ENCODE measurements at regions not wholly inside any gene's neighbourhood (a gene's known extent, or its start where the extent isn't known, plus 50 kb on each side); places are given as distances from the start of the nearest gene placed in this dataset.
"Not testable (repeated sequence)": the region's sequence is repeated elsewhere in the genome, so short reads cannot be mapped to it uniquely, and the experiment has no call there.

- no peak for DNase-seq
Measured at GRCh38 chr11:8772571-8773519, 90.3 kb downstream of the RPL27A start.

GRCh38 chr11:8773916-8774539 is 91.4 kb downstream of the RPL27A start:
- DNase-seq = no peak

DNA sequence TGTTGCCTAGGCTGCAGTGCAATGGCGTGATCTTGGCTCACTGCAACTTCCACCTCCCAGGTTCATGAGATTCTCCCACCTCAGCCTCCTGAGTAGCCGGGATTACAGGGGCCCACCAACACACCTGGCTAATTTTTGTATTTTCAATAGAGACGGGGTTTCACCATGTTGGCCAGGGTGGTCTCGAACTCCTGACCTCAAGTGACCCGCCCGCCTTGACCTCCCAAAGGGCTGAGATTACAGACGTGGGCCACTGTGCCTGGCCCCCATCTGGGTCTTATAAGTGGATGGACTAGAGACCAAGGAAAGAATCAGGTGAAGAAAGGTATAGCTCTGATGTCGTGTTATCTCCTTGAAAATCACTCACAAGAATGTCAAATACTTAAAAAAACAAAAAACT is 92.3 kb downstream of the RPL27A start:
- DNase-seq = not testable (repeated sequence)

GRCh38 chr11:8775332-8775731 is 92.7 kb downstream of the RPL27A start:
- DNase-seq = no peak

DNA sequence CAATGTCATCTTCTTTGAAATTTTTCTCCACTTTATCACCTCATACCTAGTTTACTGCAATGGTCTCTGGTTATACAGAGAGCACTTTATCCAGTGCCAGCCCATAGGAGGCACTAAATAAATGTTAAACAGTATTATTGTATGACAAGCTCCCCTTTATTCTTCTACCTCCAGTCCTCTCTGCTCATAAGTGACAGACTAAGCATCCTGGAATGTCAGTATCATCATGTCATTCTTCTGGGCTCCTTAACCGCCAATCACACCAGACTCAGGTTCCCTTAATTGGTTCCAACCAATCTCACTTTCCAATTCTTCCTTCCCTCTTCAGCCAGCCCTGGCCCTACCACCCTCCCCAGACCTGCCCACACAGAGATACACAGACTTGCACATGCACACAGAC is 93.1 kb downstream of the RPL27A start:
- DNase-seq = no peak

DNA sequence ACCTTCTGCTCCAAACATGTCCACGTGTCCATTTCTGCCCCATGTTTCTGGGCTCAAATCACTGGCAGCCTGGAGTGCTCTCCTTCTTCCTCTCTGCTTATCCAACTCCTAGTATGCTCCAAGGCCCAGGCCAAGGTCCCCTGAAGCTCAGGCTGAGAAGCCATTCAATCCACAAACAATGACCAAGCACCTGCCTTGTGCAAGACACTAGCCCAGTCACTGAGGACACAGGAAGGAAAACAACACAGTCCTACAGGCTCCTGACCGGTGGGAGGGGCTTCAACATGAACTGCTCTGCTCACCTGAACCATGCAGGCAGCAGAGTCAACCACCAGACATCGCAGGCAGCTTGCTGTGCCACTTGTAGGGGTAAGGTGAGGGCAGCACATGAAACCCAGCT is 93.6 kb downstream of the RPL27A start:
- DNase-seq = no peak

- no peak for DNase-seq
Measured at GRCh38 chr11:8777907-8778767, 95.5 kb downstream of the RPL27A start.

- DNase-seq = no peak
Measured at GRCh38 chr11:8779107-8779506, 96.5 kb downstream of the RPL27A start.

DNA sequence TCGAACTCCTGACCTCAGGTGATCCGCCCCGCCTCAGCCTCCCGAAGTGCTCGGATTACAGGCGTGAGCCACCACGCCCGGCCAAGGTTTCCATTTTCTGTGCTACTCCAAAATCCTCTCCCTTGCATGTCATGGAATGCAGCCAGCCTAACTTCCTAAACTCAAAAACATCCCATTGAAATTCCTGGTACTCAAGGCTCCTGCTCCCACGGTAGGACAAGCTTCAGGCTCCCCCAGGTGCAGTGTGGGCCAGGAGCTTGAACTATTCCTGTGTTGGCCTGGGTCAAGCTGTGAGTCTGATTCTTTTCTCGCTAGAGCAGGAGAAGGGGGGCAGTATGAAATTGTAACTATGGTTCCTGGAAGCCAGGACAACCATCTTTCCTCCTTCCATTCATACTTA is 97.1 kb downstream of the RPL27A start:
- DNase-seq = no peak

DNA sequence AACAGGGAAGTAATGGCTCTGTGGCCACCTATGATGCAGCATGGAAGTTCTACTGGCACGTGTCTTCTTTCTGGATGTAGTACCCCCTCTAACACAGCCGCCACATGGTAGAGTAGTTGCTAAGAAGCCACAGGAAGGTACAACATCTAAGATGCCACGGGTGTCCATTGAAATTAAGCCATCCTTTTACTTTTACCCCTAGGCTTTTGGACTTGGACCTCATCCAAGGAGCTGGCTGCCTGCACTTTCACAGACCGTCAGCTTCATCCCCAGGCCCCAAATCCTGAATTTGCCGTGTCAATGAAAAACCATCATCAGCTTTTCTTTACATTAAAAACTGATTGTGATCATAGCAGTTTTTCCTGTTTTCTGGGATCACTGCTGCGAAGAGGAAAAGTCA is 102.4 kb downstream of the RPL27A start:
- DNase-seq = no peak

DNA sequence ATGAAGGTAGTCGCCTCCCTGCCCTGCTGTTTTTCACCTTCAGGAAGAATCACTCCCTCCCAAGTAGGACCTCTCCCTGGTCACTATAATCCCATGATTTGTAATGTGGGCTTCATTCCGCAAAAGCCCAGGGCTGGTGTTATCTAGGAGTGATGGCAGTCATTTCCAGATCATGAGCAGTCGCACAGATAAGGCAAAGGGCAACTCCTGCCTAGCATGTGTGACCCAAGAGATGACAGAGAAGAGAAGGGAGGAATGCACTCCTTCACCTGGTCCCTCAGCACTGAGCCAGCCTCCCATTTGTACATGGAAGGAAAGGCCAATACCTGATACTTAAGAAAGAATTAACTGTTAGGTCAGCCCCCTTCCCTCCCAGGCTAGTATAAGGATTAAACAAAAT is 102.9 kb downstream of the RPL27A start:
- DNase-seq = no peak

GRCh38 chr11:8785998-8786397 is 103.4 kb downstream of the RPL27A start:
- DNase-seq = no peak

GRCh38 chr11:8786933-8787332 is 104.3 kb downstream of the RPL27A start:
- DNase-seq = no peak

DNA sequence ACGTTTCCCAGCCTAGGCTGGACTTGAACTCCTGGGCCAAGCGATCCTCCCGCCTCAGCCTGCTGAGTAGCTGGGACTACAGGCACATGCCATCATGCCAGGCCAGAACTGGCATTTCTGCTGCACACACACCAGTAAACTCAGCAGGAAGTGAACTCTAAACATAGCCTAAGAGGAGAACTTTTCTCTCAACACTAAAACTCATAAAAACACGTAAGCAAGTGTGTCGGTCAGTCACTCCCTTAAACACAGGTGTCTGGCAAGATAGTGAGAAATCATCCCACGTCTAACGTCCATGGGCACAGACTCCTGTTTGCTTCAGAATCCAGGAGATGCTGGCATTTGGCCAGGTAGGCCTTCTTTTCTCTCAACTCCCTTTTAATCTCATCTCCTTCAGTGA is 104.8 kb downstream of the RPL27A start:
- no peak for DNase-seq

DNA sequence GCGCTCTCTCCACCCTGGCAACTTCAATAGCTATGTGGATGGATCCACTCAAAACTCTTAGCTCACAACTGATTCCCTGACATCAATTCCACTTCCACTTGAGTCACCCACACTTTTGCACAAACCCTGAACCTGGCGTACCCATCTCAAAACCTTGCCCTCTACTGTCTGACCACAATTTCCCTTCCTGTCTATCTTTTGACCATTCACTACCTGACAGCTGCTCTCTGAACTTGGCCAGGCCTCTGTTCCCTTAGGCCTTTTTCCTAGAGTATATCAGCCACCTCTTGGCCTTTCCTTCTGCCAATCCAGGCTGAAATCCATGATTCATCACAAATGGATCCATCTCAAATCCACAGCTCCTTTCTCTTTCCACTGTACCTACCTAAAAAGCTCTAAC is 106.0 kb downstream of the RPL27A start:
- DNase-seq = no peak

- DNase-seq = no peak
Measured at GRCh38 chr11:8789864-8790263, 107.3 kb downstream of the RPL27A start.

DNA sequence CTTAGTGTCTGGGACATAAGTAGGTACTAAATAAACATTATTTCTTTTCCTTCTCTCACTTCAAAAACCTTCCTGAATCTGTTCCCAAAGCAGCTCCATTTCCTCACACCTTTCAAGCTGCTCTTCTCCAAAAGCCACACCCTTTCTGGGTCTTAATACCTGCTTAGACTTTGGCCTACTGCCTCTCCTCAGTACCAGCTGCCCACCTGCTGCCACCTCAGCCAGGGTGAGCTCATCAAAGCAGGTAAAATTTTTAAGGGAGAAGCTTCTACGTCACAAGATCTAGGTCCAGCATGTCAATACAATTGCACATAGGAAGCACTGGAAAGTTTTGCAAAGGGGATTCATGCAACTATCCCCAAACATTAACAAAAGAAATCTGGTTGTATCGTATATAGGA is 108.4 kb downstream of the RPL27A start:
- DNase-seq = no peak

DNA sequence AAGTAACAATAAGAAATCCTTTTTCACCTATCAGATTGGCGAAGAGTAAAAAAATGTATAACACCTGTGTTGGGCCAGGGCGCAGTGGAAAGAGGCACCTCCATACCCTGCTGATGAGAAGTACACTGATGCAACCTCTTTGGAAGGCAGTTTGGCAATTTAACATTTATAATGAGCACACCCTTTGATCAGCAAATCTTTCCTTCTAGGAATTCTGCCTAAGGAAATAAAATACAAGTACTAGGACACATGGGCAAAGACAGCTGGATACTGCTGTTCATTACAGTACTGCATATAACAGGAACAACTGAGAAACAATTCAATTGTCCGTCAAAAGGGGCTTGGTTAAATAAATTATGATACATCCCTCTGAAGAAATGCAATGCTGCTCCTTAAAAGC is 110.1 kb downstream of the RPL27A start:
- no peak for DNase-seq

- no peak for DNase-seq
Measured at GRCh38 chr11:8793114-8793777, 110.7 kb downstream of the RPL27A start.

DNA sequence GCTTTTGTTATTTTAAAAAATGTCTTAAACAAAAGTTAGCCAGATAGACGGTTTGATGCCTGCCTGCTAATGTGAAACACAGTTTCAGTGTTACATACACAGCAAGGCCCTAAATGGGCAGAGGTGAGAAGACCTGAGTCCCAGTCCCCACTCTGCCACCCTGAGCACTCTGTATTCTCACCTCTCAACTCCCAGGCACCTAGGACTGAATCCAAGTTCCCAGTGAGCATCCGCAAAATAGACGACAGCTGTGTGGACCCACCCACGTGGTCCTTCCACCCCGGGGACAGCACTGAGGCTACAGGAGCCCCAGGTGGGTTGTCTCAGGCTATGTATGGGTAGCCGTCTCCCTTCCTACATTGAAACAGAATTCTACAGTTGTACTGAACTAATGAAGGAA is 111.5 kb downstream of the RPL27A start:
- DNase-seq = no peak

GRCh38 chr11:8794677-8795103 is 112.1 kb downstream of the RPL27A start:
- DNase-seq = no peak

DNA sequence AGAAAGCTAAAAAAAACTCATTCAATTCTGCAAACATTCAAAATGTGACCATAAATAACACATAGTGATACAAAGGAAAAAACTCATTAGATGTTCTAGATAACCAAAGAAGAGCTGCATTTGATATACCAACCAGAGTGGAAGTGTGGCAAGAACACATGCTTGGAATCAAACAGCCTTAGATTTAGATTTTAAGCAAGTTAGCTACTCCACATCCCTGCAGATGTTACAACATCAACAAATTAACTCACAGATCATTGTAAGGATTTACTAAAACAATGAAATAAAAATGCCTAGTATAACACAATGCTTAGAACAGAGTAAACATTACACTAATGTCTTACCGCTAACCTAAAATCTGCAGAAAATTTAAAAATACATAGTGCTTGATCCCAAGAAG is 114.0 kb upstream of the AKIP1 start:
- no peak for DNase-seq

DNA sequence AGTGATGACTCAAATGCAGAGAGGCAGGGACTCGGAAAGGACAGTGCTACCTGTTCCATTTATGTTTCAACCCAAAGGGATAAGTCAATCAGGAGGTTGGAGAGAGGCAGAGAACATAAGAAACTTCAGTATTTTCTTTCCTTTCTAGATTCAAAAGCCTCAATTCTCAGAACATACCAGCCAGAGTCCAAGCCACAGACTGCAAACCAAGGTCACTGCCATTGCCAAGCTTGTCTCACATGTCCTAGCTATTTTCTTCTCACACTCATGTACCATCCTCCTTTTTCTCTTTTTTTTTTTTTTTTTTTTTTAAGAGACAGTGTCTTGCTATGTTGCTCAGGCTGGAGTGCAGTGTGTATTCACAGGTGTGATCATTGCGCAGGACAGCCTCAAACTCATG is 111.7 kb upstream of the AKIP1 start:
- no peak for DNase-seq
